Left lobe of liver (tissue), 2 donors: ENCODE measurements at regions not wholly inside any gene's neighbourhood (a gene's known extent, or its start where the extent isn't known, plus 50 kb on each side); places are given as distances from the start of the nearest gene placed in this dataset.
A peak's percentile ranks its signal among the peaks of the same experiment; 100 is the strongest.

Source experiments
- ATAC-seq: fragments of 200-7000 bp; cut with Tn5 transposase; one replicate; pipeline ENCODE4 v1.9.1; 2020; ENCODE audit warnings: mild to moderate bottlenecking, moderate library complexity
- DNase-seq: peaks from one replicate; pipeline ENCODE4 v3.0.0-alpha.2; 2020; ENCODE audit warnings: low spot score
- donor health status: DM: no; HTN: no; CAD: no; lungs with moderate emphysema.
- donor health status: DM: no; HTN: yes; CAD: no.

DNA sequence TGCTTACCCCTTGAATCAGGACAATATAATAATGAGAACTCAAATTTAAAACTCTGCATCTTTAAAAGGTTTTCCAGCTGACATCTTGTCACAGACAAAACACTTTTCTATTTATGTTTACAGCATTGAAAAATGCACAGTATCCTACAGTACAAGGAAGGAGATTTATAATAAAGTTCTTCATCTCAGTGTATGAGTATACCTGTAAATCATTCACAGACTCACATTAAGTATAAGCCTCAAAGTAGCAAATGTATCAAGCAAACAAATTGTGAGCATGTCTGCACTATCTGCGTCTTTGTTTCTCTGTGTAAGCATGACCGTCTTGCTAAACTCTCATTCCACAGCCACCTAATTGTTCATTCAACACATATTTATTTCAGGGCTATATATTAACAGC is 52.8 kb downstream of the PPP1R2C start:
- ATAC-seq (no peak), DNase-seq (no peak)

GRCh38 chrX:42720209-42720608 is 57.8 kb downstream of the PPP1R2C start:
- DNase-seq (no peak), ATAC-seq (no peak)

GRCh38 chrX:42715701-42716262 is 62.2 kb downstream of the PPP1R2C start:
- ATAC-seq (no peak), DNase-seq (no peak)

DNA sequence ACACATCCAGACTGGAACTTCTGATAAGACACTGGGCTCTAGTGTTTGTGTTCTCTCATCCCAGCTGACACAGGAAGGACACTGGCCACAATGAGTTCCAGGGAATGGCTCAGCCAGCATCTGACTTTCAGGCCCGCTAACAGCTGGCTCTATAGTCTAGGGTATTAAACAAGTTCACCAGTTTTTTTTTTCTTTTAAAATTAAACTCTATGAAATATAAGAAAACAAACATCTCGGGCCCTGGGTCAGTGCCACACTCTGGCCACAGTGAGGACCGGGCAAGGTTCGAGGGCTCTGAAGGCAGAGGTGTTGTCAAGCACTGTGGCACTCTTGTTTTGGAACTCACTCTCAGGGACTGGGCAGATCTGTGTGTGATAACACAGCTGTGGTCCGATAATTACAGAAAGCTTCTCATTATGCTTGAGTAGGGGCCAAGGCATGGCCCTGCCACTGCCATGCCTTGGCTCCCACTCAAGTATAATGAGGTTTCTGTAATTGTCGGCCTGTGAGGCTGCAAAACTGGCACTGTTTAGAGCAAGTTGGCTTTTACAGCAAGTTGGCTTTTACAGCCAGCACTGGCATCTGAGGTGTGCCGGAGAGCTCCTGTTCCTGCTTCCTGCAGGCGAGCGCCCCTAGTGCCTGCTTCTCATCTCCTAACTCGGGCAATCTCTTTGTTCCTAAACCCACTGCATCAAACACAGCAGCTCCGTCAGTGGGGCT is 62.8 kb downstream of the PPP1R2C start:
- DNase-seq: peak; percentile 58
- ATAC-seq: peak; percentile 92

DNA sequence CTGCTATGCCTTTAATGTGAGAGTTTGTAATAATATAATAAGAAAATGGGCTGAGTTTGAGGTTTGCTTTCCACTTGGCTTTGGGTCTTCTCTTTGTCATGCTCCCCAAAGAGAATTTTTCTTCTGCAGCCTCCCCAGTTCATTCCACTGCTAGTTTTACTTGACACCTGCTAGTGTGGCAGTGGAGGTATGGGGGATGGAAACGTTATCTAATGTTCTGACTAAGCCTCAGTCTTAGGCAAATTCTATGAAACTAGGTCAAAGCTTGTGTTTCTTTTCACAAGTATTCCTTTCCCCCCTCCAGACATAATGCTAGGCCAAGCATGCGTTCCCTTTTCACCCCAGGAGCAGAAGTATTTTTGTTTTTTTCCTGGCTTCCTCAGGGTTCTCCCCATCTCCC is 67.5 kb downstream of the PPP1R2C start:
- no peak for ATAC-seq
- no peak for DNase-seq

GRCh38 chrX:42708222-42708621 is 69.7 kb downstream of the PPP1R2C start:
- DNase-seq (no peak), ATAC-seq (peak; percentile 84)

GRCh38 chrX:42707742-42708141 is 70.2 kb downstream of the PPP1R2C start:
- DNase-seq (no peak), ATAC-seq (peak; percentile 44)

DNA sequence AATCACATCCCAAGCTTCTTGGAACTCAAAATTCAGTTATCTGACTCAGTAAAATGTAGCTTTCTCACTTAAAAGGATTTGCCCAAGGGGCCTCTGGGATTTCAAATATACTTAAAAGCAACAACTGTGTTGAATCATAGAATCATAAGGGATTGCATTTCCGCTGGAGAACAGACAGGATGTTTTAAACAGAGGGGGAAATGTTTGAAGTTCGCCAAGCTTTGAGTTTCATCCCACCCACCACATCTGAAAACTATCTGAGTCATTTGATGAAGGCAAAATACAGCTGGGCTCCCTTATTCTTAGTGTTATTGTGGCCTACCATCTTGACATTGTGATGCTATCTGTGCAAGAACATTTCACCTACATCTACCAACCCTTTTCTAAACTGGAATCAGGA is 73.5 kb downstream of the PPP1R2C start:
- no peak for ATAC-seq

DNA sequence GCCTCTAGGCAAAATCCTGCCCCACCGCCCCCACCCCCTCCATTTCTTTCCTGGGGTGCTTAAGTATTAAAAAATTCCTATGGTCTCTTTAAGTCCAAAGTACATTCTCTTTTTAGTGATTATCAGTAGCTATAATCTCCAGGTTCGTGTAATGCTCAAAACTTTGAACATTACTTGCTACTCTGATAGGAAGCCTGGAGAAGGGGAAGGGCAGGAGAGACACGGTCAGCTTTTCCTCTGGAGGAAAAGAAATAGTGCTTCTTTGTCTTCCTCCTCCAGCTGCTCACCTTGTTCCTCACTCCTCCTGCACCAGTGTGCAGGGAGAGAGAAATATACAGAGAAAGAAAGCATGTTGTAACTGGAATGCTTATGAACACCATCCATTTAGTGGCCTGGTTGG is 80.4 kb downstream of the PPP1R2C start:
- DNase-seq: no peak
- no peak for ATAC-seq

More for the DNA sequence above, 73.5 kb downstream of the PPP1R2C start:
- DNase-seq: no peak

GRCh38 chrX:42696536-42697124 is 81.3 kb downstream of the PPP1R2C start:
- no peak for ATAC-seq
- no peak for DNase-seq

DNA sequence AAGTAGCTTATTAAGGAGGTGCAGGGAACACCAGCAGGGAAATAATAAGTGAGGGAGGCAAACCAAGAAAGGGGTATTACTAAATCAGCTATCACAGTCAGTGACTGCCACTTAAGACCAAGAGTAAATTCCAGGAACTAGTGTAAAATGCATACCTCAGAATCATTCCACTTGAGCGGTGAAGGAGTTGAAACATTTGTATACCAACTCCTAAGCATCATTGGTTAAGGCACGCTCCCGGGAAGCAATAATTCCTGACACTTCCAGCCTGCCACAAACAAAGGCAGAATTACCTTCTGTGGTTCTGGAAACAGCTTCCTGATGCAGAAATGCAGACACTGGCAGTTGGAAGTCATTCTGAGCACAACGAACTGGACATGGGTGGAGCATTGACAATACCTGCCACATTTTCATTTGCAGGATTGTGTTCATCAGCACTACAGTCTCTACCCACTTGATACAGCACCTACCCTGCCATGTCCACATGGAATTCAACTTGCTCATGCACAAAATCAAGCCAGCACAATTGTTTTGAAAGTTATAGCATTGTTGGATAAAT is 82.1 kb downstream of the PPP1R2C start:
- ATAC-seq (no peak), DNase-seq (no peak)

GRCh38 chrX:42694260-42694815 is 83.6 kb downstream of the PPP1R2C start:
- DNase-seq: no peak

GRCh38 chrX:42691196-42691595 is 86.8 kb downstream of the PPP1R2C start:
- DNase-seq (no peak), ATAC-seq (no peak)

More at GRCh38 chrX:42694260-42694815, 83.6 kb downstream of the PPP1R2C start:
- no peak for ATAC-seq

GRCh38 chrX:42686706-42687105 is 91.3 kb downstream of the PPP1R2C start:
- no peak for ATAC-seq

GRCh38 chrX:42686296-42686695 is 91.7 kb downstream of the PPP1R2C start:
- ATAC-seq (no peak), DNase-seq (no peak)

More at GRCh38 chrX:42686706-42687105, 91.3 kb downstream of the PPP1R2C start:
- no peak for DNase-seq

DNA sequence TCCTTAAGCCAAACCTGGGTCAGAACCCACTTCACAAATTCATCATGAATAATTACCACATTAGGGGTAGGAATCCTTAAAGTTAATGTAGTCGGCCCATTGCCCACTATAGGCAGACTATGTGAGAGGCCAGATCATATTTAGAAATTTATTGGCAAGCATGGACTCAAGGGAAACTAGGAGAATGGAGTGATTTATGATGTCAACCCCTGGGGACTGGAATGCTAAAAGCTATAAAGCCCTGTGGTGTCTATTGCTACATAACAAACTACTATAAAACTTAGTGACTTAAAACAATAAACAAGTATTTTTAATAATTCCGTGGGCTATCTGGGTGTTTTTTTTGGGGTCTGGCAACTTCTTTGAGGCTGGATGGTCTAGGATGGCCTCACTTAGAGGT is 93.9 kb downstream of the PPP1R2C start:
- ATAC-seq: no peak

GRCh38 chrX:42680666-42681065 is 97.3 kb downstream of the PPP1R2C start:
- ATAC-seq: peak; percentile 81
- DNase-seq: no peak

More for the DNA sequence above, 93.9 kb downstream of the PPP1R2C start:
- no peak for DNase-seq

- ATAC-seq (peak; percentile 59), DNase-seq (no peak)
Measured at GRCh38 chrX:42678133-42678532, 99.8 kb downstream of the PPP1R2C start.

GRCh38 chrX:42673301-42673810 is 104.6 kb downstream of the PPP1R2C start:
- no peak for DNase-seq
- no peak for ATAC-seq

- ATAC-seq (no peak), DNase-seq (no peak)
Measured at GRCh38 chrX:42664680-42665079, 113.3 kb downstream of the PPP1R2C start.

- ATAC-seq (no peak), DNase-seq (no peak)
Measured at GRCh38 chrX:42628471-42628870, 149.5 kb downstream of the PPP1R2C start.
